Stomach smooth muscle (tissue), 2 donors: ENCODE measurements at regions not wholly inside any gene's neighbourhood (a gene's known extent, or its start where the extent isn't known, plus 50 kb on each side); places are given as distances from the start of the nearest gene placed in this dataset.

Experiments used
- H3K27ac ChIP-seq: one replicate; pipeline ENCODE4 v1.7.0; 2013; ENCODE audit warnings: mild to moderate bottlenecking, low read length, inconsistent platforms
- H3K27me3 ChIP-seq, 2 donors: one replicate each; pipeline ENCODE4 v1.7.0; 2013; ENCODE audit warnings: low read length in 2 of 2; ENCODE audit not compliant: insufficient read depth in 2 of 2, control insufficient read depth in 1 of 2
- H3K36me3 ChIP-seq, 2 donors: one replicate each; pipeline ENCODE4 v1.7.0; 2013; ENCODE audit warnings: low read length in 2 of 2; ENCODE audit not compliant: control insufficient read depth in 2 of 2, insufficient read depth in 2 of 2
- H3K4me1 ChIP-seq: one replicate; pipeline ENCODE4 v1.7.0; 2013; ENCODE audit warnings: low read length; ENCODE audit not compliant: control insufficient read depth, insufficient read depth
- H3K4me3 ChIP-seq, 2 donors: one replicate each; pipeline ENCODE4 v1.7.0; 2013; ENCODE audit warnings: low read length in 2 of 2
- H3K9ac ChIP-seq, 2 donors: one replicate each; pipeline ENCODE4 v1.7.0; 2013; ENCODE audit warnings: low read length in 2 of 2, mild to moderate bottlenecking in 1 of 2
- H3K9me3 ChIP-seq, 2 donors: one replicate each; pipeline ENCODE4 v1.7.0; 2013; ENCODE audit warnings: low read length in 2 of 2; ENCODE audit not compliant: control insufficient read depth in 2 of 2
- donor health status: healthy.
- donor health status: Pancreatic carcinoma.

DNA sequence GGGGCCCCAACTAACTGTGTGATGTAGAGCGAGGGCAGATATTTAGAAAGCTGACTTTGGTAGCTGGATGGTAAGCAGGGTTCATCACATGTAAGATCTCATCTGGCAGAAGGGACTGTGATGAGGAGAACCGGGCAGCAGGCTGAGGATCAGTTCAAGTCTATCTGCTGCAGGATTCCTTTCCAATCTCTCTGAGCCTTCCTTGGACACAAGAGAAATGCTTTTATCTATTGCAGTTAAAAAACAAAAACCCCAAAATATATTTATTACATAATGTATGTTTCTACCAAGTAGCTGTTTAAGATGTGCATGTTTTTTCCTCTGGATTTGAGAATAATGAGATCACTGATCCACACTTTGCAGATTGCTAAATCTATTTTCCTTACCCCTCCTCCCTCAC, 411.5 kb downstream of the RAP2B start:
- Histone ChIP-seq H3K27me3 (no peaks in the 10 kb centered on the region), H3K27ac (no peak overlapping the region), H3K9ac (no peak overlapping the region), H3K4me3 (no peak overlapping the region), H3K4me1 (no peaks in the 10 kb centered on the region), H3K36me3 (no peaks in the 10 kb centered on the region), H3K9me3 (no peaks in the 10 kb centered on the region)

DNA sequence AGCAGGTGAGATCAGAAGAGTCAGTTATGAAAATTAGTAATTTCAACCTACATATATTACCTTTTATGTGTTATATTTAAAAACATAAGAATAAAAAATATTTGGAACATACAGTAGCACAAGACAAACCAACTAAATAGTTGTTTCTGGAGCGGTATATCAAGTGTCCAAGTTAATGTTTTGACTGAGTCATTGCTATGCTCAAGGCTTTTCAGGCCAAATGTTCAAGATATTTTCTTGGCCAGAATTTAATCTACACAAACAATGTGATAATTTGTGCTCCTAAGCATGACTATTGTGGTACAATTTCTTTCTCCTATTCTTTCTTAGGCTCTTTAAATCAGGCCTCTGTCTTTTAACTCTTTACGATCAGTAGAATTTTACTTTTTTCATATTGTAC, 412.4 kb downstream of the RAP2B start:
- no peaks in the 10 kb centered on the region for H3K27me3 ChIP-seq
- no peak overlapping the region for H3K27ac ChIP-seq
- no peaks in the 10 kb centered on the region for H3K4me1 ChIP-seq
- no peaks in the 10 kb centered on the region for H3K9me3 ChIP-seq
- H3K4me3 ChIP-seq, result no peak overlapping the region
- H3K36me3 ChIP-seq, result no peaks in the 10 kb centered on the region
- no peak overlapping the region for H3K9ac ChIP-seq

DNA sequence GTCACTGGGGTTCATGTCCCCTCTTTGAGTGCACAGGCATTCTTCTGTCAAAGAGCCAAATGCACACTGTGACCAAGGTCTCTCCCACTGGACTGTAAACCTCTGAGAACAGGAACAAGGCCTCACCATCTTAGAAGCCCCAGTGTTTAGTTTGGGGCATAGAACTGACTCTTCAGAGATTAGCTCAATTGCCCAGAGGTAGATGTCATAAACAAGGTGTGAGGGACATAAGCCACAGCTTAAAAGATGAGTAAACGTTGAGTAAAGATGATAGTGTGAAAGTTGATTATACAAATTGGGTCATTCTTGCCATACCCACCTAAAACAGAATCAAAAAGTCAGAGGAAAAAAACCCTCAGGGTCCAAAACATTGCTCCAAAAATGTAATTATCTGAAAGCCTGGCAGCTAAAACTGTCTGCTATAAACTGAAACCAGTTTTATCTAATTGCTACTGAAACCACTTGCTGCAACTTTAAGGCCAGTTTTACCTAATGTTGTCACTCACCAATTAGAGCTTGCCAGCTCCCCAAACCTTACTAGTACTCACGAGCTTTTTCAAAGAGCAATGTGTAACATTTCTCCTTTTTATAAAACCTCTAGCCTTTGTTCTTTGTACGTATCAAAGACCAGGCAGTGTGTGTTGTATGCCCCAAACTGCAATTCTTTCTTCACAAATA, 415.2 kb downstream of the RAP2B start:
- no peak overlapping the region for H3K4me3 ChIP-seq
- H3K9ac ChIP-seq, result no peak overlapping the region
- H3K27ac ChIP-seq, result no peak overlapping the region
- no peaks in the 10 kb centered on the region for H3K27me3 ChIP-seq
- no peaks in the 10 kb centered on the region for H3K9me3 ChIP-seq
- H3K4me1 ChIP-seq, result no peaks in the 10 kb centered on the region
- no peaks in the 10 kb centered on the region for H3K36me3 ChIP-seq

DNA sequence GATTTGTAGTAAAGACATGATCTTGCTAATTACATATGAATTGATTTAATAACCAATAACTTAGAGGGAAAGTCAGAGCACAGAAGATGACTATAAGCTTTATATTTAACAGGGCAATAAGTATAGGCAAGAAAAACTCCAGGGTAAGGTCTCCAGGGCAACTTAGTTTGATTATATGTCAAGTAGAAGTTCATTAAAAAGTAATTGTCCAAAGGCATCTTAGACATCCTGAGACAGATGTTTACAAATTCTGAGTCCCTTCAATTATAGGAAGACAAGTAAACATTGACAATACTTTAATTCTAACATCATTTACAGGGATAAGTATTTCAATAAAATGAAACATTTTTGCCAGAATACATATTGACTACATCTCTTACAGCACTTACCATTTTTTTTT, 416.0 kb downstream of the RAP2B start:
- H3K4me1 ChIP-seq, result no peaks in the 10 kb centered on the region
- no peak overlapping the region for H3K4me3 ChIP-seq

GRCh38 chr3:153590051-153590450, 428.0 kb downstream of the RAP2B start:
- Histone ChIP-seq H3K4me1 (no peaks in the 10 kb centered on the region), H3K4me3 (no peak overlapping the region), H3K27me3 (no peaks in the 10 kb centered on the region), H3K9me3 (no peaks in the 10 kb centered on the region), H3K9ac (no peak overlapping the region), H3K36me3 (no peaks in the 10 kb centered on the region), H3K27ac (no peak overlapping the region)

More for the DNA sequence above, 416.0 kb downstream of the RAP2B start:
- no peak overlapping the region for H3K9ac ChIP-seq
- no peaks in the 10 kb centered on the region for H3K9me3 ChIP-seq
- H3K36me3 ChIP-seq, result no peaks in the 10 kb centered on the region
- H3K27me3 ChIP-seq, result no peaks in the 10 kb centered on the region
- H3K27ac ChIP-seq, result no peak overlapping the region

DNA sequence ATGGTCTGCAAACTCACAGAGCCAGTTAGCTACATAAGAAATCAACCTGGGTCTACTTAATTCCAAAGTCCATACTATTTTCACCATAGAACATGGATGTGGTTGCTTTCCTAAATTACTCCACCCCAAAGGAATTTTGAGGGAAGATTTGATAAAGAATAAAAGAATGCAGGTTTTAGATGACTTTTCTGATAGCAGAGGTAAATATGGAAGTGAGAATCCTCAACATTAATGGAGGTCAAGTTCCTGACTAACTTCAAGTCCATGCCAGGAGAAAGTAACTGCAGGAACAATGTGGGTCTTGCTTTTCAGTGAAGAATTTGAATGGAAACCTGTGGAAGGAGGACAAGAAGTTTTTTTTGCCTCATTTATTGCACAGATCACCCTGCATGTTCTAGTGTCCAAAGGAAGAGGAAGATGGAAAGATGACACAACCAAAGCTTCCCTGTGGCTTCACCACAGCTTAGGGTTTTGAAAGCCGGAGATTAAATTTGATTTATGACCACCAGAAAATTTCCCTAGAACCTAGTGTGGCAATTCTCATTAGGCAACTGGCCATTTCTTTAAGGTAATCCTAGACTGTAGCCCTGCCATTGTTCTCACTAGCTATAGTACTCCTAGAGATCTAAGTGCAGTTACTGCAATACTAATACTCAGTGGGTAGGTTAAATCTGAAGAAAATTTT, 429.7 kb downstream of the RAP2B start:
- Histone ChIP-seq H3K4me1 (no peaks in the 10 kb centered on the region), H3K9me3 (no peaks in the 10 kb centered on the region)

GRCh38 chr3:153595186-153595815, 433.3 kb downstream of the RAP2B start:
- Histone ChIP-seq H3K27me3 (no peaks in the 10 kb centered on the region), H3K9me3 (no peaks in the 10 kb centered on the region), H3K4me1 (no peaks in the 10 kb centered on the region), H3K4me3 (no peak overlapping the region), H3K27ac (no peak overlapping the region), H3K36me3 (no peaks in the 10 kb centered on the region), H3K9ac (no peak overlapping the region)

More for the DNA sequence above, 429.7 kb downstream of the RAP2B start:
- no peaks in the 10 kb centered on the region for H3K27me3 ChIP-seq
- H3K9ac ChIP-seq, result no peak overlapping the region
- no peak overlapping the region for H3K27ac ChIP-seq
- H3K36me3 ChIP-seq, result no peaks in the 10 kb centered on the region
- H3K4me3 ChIP-seq, result no peak overlapping the region

DNA sequence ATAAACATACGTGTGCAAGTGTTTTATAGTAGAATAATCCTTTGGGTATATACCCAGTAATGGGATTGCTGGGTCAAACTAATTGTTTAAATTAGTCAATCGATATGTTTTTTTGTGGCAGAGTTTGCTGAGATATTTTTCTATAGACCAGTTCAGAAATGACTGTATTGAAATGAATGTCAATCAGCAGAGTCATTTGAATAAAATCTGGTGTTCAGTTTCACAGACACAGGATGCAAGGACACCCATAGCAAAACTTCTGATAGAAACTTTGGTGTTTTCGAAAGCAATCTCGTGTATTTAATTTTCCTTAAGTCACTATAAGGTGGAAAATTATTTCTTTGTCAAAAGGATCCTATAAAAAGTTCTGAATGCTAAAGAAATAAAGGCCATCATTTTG, 434.4 kb downstream of the RAP2B start:
- H3K9me3 ChIP-seq, result no peaks in the 10 kb centered on the region
- no peaks in the 10 kb centered on the region for H3K4me1 ChIP-seq
- H3K4me3 ChIP-seq, result no peak overlapping the region
- H3K9ac ChIP-seq, result no peak overlapping the region
- H3K36me3 ChIP-seq, result no peaks in the 10 kb centered on the region
- no peaks in the 10 kb centered on the region for H3K27me3 ChIP-seq
- no peak overlapping the region for H3K27ac ChIP-seq

GRCh38 chr3:153599685-153600084, 437.7 kb downstream of the RAP2B start:
- Histone ChIP-seq H3K27ac (no peak overlapping the region), H3K9me3 (no peaks in the 10 kb centered on the region), H3K36me3 (no peaks in the 10 kb centered on the region), H3K4me3 (no peak overlapping the region), H3K9ac (no peak overlapping the region), H3K4me1 (no peaks in the 10 kb centered on the region), H3K27me3 (no peaks in the 10 kb centered on the region)

DNA sequence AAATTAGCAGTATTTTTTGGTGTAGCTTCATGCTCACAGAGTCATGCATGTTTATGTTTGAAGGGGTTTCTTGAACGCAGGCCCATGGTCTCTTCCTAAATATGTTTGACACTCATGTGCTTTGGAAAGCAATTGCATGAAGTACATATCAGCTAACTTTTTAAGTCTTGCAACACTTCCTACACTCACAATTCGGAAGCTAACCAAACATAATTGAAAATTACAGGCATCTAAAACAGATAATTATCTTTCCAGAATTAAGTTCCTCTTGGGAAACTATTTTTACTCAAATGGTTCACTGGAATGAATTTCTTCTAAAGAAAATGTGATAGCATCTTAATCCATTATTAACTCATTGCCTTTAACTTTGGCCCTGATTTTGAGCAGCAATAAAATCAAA, 438.9 kb downstream of the RAP2B start:
- H3K27me3 ChIP-seq, result no peaks in the 10 kb centered on the region
- H3K9me3 ChIP-seq, result no peaks in the 10 kb centered on the region
- H3K27ac ChIP-seq, result no peak overlapping the region
- no peak overlapping the region for H3K4me3 ChIP-seq
- H3K36me3 ChIP-seq, result no peaks in the 10 kb centered on the region
- no peak overlapping the region for H3K9ac ChIP-seq
- no peaks in the 10 kb centered on the region for H3K4me1 ChIP-seq

GRCh38 chr3:153601374-153601853, 439.4 kb downstream of the RAP2B start:
- no peaks in the 10 kb centered on the region for H3K36me3 ChIP-seq
- no peaks in the 10 kb centered on the region for H3K9me3 ChIP-seq
- H3K27me3 ChIP-seq, result no peaks in the 10 kb centered on the region
- no peak overlapping the region for H3K27ac ChIP-seq
- H3K4me3 ChIP-seq, result no peak overlapping the region
- H3K4me1 ChIP-seq, result no peaks in the 10 kb centered on the region
- H3K9ac ChIP-seq, result no peak overlapping the region
